Psoas muscle (tissue), 7 donors: ENCODE measurements at regions not wholly inside any gene's neighbourhood (a gene's known extent, or its start where the extent isn't known, plus 50 kb on each side); places are given as distances from the start of the nearest gene placed in this dataset.

Source experiments
- ATAC-seq, 4 donors: fragments of 200-7000 bp; cut with Tn5 transposase; one replicate each; pipeline ENCODE4 v1.9.1; 2020; ENCODE audit warnings: moderate library complexity in 3 of 4, mild to moderate bottlenecking in 2 of 4
- DNase-seq, 2 donors: peaks; one replicate each; pipeline ENCODE4 v3.0.0-alpha.2; 2020
- H3K27ac ChIP-seq: fragments of 200-600 bp; one replicate; pipeline ENCODE4 v1.8.0; 2022
- H3K27me3 ChIP-seq, 3 donors: fragments of 200-600 bp in 1 of 3; one replicate each; pipeline versions ENCODE4 v1.6.1 to v1.8.0; 2013 to 2022; ENCODE audit warnings: low read length in 2 of 3, mild to moderate bottlenecking in 2 of 3, moderate library complexity in 1 of 3; ENCODE audit not compliant: insufficient read depth in 3 of 3
- H3K36me3 ChIP-seq, 2 donors: fragments of 200-600 bp in 1 of 2; one replicate each; pipeline versions ENCODE4 v1.6.1 to v1.8.0; 2013 to 2022; ENCODE audit warnings: low read depth in 1 of 2, mild to moderate bottlenecking in 1 of 2, moderate library complexity in 1 of 2; ENCODE audit not compliant: insufficient read depth in 1 of 2
- H3K4me1 ChIP-seq: fragments of 200-600 bp; one replicate; pipeline ENCODE4 v1.8.0; 2022
- H3K4me3 ChIP-seq: fragments of 200-600 bp; one replicate; pipeline ENCODE4 v1.8.0; 2022; ENCODE audit warnings: mild to moderate bottlenecking
- H3K9me3 ChIP-seq: fragments of 200-600 bp; one replicate; pipeline ENCODE4 v1.8.0; 2022
- CTCF ChIP-seq: fragments of 200-600 bp; IDR thresholded peaks from one replicate; pipeline ENCODE4 v1.8.0; 2022; ENCODE audit warnings: antibody characterized with exemption
- WGBS, 3 donors: extraction: QIAGEN DNeasy Blood & Tissue Kit; methylation state at CpG; one replicate each; pipeline versions ENCODE4 v1.1.6 to v1.1.7; 2013; 5-methylcytosine and 5-hydroxymethylcytosine counted together
- intact Hi-C, 2 donors: fragments of 100-400 bp; cut with DNase I; formaldehyde crosslinking; loops; one replicate each; pipeline versions ENCODE4 v1.11.0 to v1.14.2; 2022
- donor health status: healthy with polysubstance abuse.
- donor health status: DM: no; HTN: no; CAD: no; lungs with moderate emphysema.
- donor health status: Bipolar disorder and iron deficiency.
- donor health status: healthy.
- donor health status: DM: yes; HTN: yes; CAD: no.
- donor health status: DM: no; HTN: no; CAD: no.
- donor health status: DM: yes; HTN: yes; CAD: no.

- ATAC-seq (no peak), DNase-seq (no peak)
- Histone ChIP-seq H3K36me3 (no peaks in the 10 kb centered on the region), H3K9me3 (no peaks in the 10 kb centered on the region), H3K4me3 (no peak overlapping the region), H3K27ac (no peak overlapping the region), H3K27me3 (no peaks in the 10 kb centered on the region), H3K4me1 (no peaks in the 10 kb centered on the region)
- intact Hi-C loops, result no loop called here
- no peak for TF ChIP-seq CTCF
- 28 to 32% (median 29%) methylated on average over 2 of the region's 2 CpGs for WGBS, 3 donors
Measured at GRCh38 chr5:165231821-165232508, 1726.5 kb downstream of the MAT2B start.

GRCh38 chr5:165232509-165233028 is 1727.2 kb downstream of the MAT2B start:
- Histone ChIP-seq H3K4me1 (no peaks in the 10 kb centered on the region), H3K36me3 (no peaks in the 10 kb centered on the region), H3K27me3 (no peaks in the 10 kb centered on the region), H3K27ac (no peak overlapping the region), H3K9me3 (no peaks in the 10 kb centered on the region), H3K4me3 (no peak overlapping the region)
- intact Hi-C loops, result no loop called here
- DNase-seq (no peak), ATAC-seq (no peak)
- TF ChIP-seq CTCF, result no peak
- WGBS, 3 donors, result 26 to 32% (median 27%) methylated on average over 4 of the region's 4 CpGs

GRCh38 chr5:165241811-165242210 is 1736.4 kb downstream of the MAT2B start:
- H3K27me3 ChIP-seq, result no peaks in the 10 kb centered on the region
- H3K4me3 ChIP-seq, result no peak overlapping the region
- H3K4me1 ChIP-seq, result no peaks in the 10 kb centered on the region
- ATAC-seq, result no peak
- WGBS, 3 donors, result 81 to 92% (median 88%) methylated on average over 1 of the region's 1 CpG
- no peak for DNase-seq
- H3K9me3 ChIP-seq, result no peaks in the 10 kb centered on the region
- intact Hi-C loops, result no loop called here
- no peaks in the 10 kb centered on the region for H3K36me3 ChIP-seq
- no peak overlapping the region for H3K27ac ChIP-seq
- no peak for TF ChIP-seq CTCF

- TF ChIP-seq CTCF, result no peak
- H3K4me1 ChIP-seq, result no peaks in the 10 kb centered on the region
- 51 to 62% (median 58%) methylated on average over 2 of the region's 2 CpGs for WGBS, 3 donors
- H3K27me3 ChIP-seq, result no peaks in the 10 kb centered on the region
- H3K4me3 ChIP-seq, result no peak overlapping the region
- intact Hi-C loops, result no loop called here
- ATAC-seq, result no peak
- H3K9me3 ChIP-seq, result no peaks in the 10 kb centered on the region
- no peak overlapping the region for H3K27ac ChIP-seq
- H3K36me3 ChIP-seq, result no peaks in the 10 kb centered on the region
- DNase-seq, result no peak
Measured at GRCh38 chr5:165242646-165243045, 1737.2 kb downstream of the MAT2B start.

GRCh38 chr5:165244407-165244806 is 1739.0 kb downstream of the MAT2B start:
- intact Hi-C loops, result no loop called here
- no peak for ATAC-seq

More at GRCh38 chr5:165244407-165244806, 1739.0 kb downstream of the MAT2B start:
- Histone ChIP-seq H3K4me1 (no peaks in the 10 kb centered on the region), H3K9me3 (no peaks in the 10 kb centered on the region), H3K36me3 (no peaks in the 10 kb centered on the region), H3K27me3 (no peaks in the 10 kb centered on the region), H3K4me3 (no peak overlapping the region), H3K27ac (no peak overlapping the region)
- no peak for TF ChIP-seq CTCF
- no peak for DNase-seq
- 37 to 59% (median 56%) methylated on average over 3 of the region's 3 CpGs for WGBS, 3 donors
